ENCODE measurements at regions not wholly inside any gene's neighbourhood (a gene's known extent, or its start where the extent isn't known, plus 50 kb on each side); places are given as distances from the start of the nearest gene placed in this dataset.

DNA sequence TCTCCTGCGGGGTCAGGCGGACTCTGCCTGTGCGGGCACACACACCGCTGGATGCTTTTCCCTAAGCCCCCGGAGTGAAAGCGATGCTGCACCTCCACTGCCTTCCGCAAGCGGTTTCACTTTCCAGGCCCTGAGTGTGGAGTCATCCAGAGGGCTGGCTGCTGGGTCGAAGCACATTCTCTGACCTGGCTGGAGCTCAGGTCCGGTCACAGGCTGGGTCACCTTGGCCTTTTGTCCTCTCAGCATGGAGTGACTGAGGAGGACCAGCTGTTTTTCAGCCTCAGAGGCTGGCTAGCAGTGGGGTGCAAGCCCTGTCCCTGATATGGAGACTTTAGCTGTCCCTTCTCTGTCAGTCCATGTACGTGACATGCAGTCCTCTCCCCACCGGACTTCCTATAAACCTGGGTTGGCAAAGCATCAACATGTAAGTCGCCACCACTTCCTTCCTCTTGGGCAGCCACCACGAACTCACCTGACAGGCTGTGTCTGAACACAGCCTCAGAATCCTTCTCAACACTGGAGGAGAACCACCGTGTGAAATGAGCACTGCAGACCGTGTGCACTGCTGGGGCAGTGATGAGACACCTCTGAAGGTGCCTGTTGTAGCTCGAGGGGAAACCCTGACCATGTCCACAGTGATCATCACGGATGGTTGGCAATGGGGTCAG is 51.3 kb downstream of the GADD45G start:
- no peak overlapping the region for H3K27ac Mint-ChIP-seq
- H3K4me1 Mint-ChIP-seq = peaks cover 5 to 11% of the 10 kb centered on the region in 2 donors
- peaks cover 6 to 7% (median 7%) of the 10 kb centered on the region in 3 donors for H3K27me3 Mint-ChIP-seq (ENCODE audit: low read depth in 3 of 3)
- no peaks in the 10 kb centered on the region for H3K9me3 Mint-ChIP-seq
- peak in 2 of 3 donors; percentile 4 to 5 for DNase-seq
- H3K4me3 Mint-ChIP-seq = peak overlapping the region in 1 of 5 donors; percentile 21
- H3K36me3 Mint-ChIP-seq = no peaks in the 10 kb centered on the region

DNA sequence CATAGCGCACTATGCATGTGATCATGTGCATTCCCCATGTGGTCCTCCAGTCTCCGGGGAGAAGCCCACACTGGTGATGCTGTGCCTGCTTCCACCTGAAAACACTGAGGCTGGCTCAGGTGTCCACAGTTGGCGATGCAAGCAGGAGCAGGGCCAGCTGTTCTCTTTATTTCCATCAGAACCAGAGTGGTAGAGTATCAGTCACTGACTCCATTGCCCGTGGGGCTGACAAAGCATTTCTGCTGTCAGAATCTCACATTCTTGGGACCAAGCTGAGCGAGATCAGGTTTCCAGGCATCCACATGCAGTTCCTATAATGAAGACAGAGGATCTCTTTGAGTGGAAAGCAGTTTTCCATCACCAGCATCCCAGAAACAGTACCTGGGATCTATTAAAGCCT is 52.5 kb downstream of the GADD45G start:
- Mint-ChIP-seq H3K4me3 (no peak overlapping the region), H3K9me3 (no peaks in the 10 kb centered on the region), H3K4me1 (peaks cover 5 to 11% of the 10 kb centered on the region in 2 donors), H3K27me3 (ENCODE audit: low read depth in 3 of 3) (peaks cover 8 to 10% (median 9%) of the 10 kb centered on the region in 3 donors), H3K36me3 (no peaks in the 10 kb centered on the region), H3K27ac (no peak overlapping the region)
- DNase-seq = no peak

DNA sequence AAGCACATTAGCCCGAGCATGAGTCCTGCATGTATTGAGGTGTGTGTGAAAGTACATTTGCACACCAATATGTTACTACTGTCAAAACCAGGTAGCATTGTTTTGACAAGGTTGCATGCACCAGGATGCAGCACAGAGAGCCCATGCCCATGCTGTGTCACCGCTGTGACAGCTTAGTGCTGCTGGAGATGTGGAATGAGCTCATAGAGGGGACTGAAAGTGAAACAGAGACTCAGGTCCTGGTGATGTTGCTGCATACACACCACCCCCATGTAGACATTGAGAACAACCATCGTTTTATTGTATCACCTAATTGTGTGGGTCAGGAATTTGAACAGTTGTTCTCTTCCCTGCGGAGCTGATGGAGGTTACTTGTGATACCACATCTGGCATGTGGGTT is 53.0 kb downstream of the GADD45G start:
- Mint-ChIP-seq H3K27ac (no peak overlapping the region), H3K36me3 (no peaks in the 10 kb centered on the region), H3K4me1 (peaks cover 5 to 11% of the 10 kb centered on the region in 2 donors), H3K4me3 (no peak overlapping the region), H3K9me3 (no peaks in the 10 kb centered on the region), H3K27me3 (ENCODE audit: low read depth in 3 of 3) (peaks cover 8 to 9% (median 9%) of the 10 kb centered on the region in 3 donors)
- DNase-seq = no peak

GRCh38 chr9:89658401-89658800 is 53.6 kb downstream of the GADD45G start:
- peaks cover 8 to 9% (median 9%) of the 10 kb centered on the region in 3 donors for H3K27me3 Mint-ChIP-seq (ENCODE audit: low read depth in 3 of 3)
- no peaks in the 10 kb centered on the region for H3K36me3 Mint-ChIP-seq
- H3K4me1 Mint-ChIP-seq = peaks cover 5 to 11% of the 10 kb centered on the region in 2 donors
- no peaks in the 10 kb centered on the region for H3K9me3 Mint-ChIP-seq
- no peak for DNase-seq
- no peak overlapping the region for H3K4me3 Mint-ChIP-seq
- H3K27ac Mint-ChIP-seq = no peak overlapping the region

- Mint-ChIP-seq H3K9me3 (no peaks in the 10 kb centered on the region), H3K27me3 (ENCODE audit: low read depth in 3 of 3) (peaks cover 8 to 9% (median 9%) of the 10 kb centered on the region in 3 donors), H3K4me3 (no peak overlapping the region), H3K4me1 (peaks cover 5 to 11% of the 10 kb centered on the region in 2 donors), H3K36me3 (no peaks in the 10 kb centered on the region), H3K27ac (no peak overlapping the region)
- DNase-seq = no peak
These were observed 54.1 kb downstream of the GADD45G start for GRCh38 chr9:89658931-89659330.

DNA sequence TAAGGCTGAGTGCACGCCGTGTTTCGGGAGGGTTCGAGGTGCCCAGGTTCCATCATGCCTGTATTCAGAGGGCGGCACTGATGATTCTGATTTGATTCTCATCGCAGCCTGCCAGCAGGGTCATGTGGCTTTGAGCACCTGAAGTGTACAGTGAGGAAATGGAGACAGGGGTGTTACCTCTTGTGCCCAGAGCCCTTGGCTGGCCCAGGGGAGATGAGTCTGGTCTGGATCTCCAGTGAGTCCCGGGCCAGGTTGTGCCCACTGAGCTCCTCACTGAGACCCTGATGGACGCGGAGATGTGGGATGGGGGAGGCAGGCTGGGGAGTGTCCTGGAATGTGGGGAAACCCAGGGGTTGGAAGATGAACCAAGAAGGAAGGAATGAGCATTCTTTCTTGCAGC is 54.7 kb downstream of the GADD45G start:
- Mint-ChIP-seq H3K4me3 (no peak overlapping the region), H3K27ac (no peak overlapping the region), H3K27me3 (ENCODE audit: low read depth in 3 of 3) (peaks cover 8 to 9% (median 9%) of the 10 kb centered on the region in 3 donors), H3K4me1 (peaks cover 5 to 11% of the 10 kb centered on the region in 2 donors), H3K36me3 (no peaks in the 10 kb centered on the region), H3K9me3 (no peaks in the 10 kb centered on the region)
- no peak for DNase-seq

DNA sequence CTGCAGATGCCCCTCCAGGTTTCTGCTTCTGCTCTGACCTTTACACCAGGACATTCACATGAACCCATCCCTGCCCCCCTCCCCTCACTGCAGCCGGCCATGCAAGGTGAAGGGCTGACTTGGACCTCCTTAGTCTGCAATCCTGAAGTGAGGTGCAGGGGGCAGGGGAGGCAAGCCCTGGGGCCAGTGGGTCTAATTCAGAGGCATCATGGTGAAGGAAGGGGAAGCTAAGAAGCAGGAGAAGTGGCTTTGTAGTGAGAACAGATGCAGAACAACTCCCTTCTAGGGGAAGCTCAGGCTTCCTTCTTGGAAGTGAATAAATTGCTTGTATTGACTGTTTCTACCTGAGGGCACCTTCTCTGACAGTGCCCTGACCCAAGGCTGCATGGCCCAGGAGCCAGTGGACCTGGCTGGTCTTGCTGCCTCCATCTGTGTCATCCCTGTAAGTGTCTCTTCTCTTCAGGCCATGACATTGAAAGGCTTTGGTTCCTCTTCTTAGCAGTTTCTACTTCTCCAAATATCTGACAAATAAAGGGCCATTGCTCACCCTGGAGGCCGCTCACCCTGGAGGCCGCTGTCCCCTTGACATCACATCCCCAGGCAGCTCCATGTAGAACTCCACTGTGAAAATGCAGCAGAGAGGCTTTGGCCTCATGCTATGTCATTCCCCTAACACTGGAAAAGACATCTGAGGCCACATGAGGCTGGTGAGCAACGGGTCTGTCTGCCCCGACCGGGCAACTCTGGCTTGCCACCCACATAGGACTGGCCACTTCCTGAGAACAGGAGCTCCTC is 55.3 kb downstream of the GADD45G start:
- Mint-ChIP-seq H3K4me1 (peaks cover 5 to 11% of the 10 kb centered on the region in 2 donors), H3K4me3 (no peak overlapping the region), H3K9me3 (no peaks in the 10 kb centered on the region), H3K27ac (no peak overlapping the region), H3K27me3 (ENCODE audit: low read depth in 3 of 3) (peaks cover 8 to 9% (median 8%) of the 10 kb centered on the region in 3 donors), H3K36me3 (no peaks in the 10 kb centered on the region)
- no peak for DNase-seq

- DNase-seq = no peak
- Mint-ChIP-seq H3K27me3 (ENCODE audit: low read depth in 3 of 3) (peaks cover 6 to 11% (median 8%) of the 10 kb centered on the region in 3 donors), H3K4me1 (peaks cover 2 to 6% of the 10 kb centered on the region in 2 donors), H3K27ac (no peak overlapping the region), H3K4me3 (no peak overlapping the region), H3K9me3 (no peaks in the 10 kb centered on the region), H3K36me3 (no peaks in the 10 kb centered on the region)
These were observed 56.7 kb downstream of the GADD45G start for GRCh38 chr9:89661391-89661949.

DNA sequence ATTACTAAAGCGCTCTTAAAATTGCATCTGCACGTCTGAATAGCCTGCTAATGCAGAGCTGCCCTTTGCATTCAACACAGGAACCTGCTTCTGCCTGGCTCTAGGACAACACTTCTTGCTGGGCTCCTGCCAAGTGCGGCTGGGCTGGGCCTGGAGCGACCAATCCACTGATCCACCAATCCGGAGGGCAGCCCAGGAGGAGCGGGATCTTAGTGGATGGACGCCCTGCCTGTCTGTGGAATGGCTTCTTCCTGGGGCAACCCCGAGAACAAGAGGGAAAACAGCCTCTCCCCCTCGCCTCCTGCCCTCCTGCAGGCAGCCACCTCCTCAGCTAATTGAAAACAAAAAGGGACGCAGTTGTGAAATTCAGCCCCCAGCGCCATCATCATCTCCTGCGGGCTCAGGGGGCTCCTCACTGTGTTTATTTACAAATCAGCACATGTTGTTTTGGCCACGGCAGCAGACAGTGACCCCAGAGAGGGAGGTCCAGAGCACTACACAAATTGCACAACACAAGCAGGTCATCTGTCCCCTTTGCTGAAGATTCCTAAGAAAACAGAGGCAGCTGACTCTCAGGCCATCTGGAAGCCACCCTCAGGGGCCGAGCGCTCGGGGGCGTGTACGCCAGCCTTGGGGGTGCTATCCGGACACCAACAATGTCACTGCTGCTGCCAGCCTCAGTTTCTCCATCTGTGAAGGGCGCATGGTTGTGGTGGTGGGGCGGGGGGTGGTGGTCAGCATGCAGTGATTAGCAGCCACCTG is 57.3 kb downstream of the GADD45G start:
- H3K9me3 Mint-ChIP-seq = no peaks in the 10 kb centered on the region
- H3K36me3 Mint-ChIP-seq = no peaks in the 10 kb centered on the region
- H3K27me3 Mint-ChIP-seq (ENCODE audit: low read depth in 3 of 3) = peaks cover 8 to 10% (median 9%) of the 10 kb centered on the region in 3 donors

DNA sequence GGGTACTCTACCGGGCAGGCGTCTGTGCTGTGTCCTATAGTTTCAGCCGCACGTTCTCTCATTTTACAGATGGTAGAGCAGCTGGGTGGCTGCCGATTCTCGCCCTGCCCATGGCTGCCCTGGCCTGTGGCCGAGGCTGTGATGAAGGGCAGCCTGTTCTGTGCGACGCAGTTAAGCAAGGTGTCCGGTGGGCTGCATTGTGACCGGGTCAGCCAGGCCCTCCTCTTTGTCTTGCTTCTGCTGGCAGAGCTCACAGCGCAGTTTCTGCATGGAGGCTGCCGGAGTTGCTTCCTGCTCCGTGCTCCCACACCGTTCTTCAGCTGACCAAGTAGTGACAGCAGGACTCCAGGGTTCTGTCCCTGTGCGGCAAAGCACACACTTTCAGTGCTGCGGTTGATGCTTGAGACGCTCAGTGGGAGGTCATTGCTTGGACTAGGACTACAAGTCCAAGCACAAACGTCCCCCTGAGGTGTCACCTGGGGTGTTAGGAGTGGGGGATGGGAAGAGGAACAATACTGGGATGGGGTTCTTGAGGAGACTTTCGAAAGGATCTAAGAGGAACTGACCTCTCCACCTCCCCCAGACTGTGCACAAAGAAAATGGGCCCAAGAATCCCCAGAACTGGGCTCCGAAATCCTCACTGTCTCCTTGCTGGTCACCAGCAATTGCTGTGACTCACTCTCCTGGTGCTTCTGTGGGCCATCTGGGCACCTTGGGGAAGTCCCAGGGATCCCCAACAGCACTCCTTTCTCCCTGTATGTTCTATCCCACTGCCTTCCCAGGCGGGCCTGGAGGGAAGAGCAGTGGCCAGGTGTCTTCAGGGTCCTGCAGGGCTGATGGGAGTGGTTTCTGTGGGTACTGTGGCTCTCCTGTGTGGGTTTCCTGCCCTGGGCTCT is 58.2 kb downstream of the GADD45G start:
- Mint-ChIP-seq H3K27ac (no peak overlapping the region), H3K4me1 (no peaks in the 10 kb centered on the region), H3K27me3 (ENCODE audit: low read depth in 3 of 3) (peaks cover 9 to 10% (median 10%) of the 10 kb centered on the region in 3 donors), H3K4me3 (no peak overlapping the region), H3K9me3 (no peaks in the 10 kb centered on the region), H3K36me3 (no peaks in the 10 kb centered on the region)
- DNase-seq = no peak

More for the DNA sequence above, 57.3 kb downstream of the GADD45G start:
- no peak overlapping the region for H3K4me3 Mint-ChIP-seq
- no peaks in the 10 kb centered on the region for H3K4me1 Mint-ChIP-seq
- no peak for DNase-seq
- H3K27ac Mint-ChIP-seq = no peak overlapping the region

DNA sequence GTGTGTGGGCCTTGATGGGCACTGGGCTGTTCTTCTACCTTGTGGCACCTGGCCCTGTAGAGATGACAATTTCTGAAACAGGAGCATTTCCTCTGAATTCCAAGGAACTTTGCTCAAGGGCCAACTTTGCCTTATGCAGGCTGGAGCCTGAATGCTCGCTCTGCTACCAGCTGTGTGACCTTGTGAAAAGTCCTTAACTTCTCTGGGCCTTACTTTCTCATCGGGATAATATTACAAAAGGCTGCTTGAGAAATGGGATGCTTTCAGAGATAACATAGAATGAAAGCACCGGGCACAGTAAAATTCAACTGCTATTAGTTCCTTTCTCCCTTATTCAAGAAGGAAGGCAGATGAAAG is 58.8 kb downstream of the GADD45G start:
- peaks cover 9 to 10% (median 10%) of the 10 kb centered on the region in 3 donors for H3K27me3 Mint-ChIP-seq (ENCODE audit: low read depth in 3 of 3)
- no peaks in the 10 kb centered on the region for H3K4me1 Mint-ChIP-seq
- no peak for DNase-seq
- H3K4me3 Mint-ChIP-seq = no peak overlapping the region
- no peak overlapping the region for H3K27ac Mint-ChIP-seq
- H3K9me3 Mint-ChIP-seq = no peaks in the 10 kb centered on the region
- H3K36me3 Mint-ChIP-seq = no peaks in the 10 kb centered on the region

DNA sequence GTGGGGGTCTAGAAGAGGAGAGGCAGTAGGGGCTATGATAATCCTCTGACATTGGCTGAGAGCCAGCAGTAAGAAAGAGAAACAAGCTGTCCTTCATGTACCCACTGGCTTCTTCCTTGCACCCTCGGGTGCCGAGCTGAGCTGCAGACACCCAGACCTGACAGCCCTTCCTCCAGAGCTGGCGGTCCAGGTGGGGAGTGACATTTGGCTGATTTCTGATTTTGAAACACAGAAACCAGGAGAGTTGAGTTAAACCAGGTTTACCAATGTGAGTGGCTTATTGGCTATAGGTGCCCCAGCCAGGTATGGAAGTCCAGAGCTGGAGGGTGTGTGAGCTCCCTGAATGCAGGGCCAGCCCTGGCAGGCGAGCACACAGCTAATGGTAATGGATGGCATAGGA is 59.2 kb downstream of the GADD45G start:
- Mint-ChIP-seq H3K4me3 (no peak overlapping the region), H3K4me1 (no peaks in the 10 kb centered on the region), H3K36me3 (no peaks in the 10 kb centered on the region), H3K9me3 (no peaks in the 10 kb centered on the region), H3K27me3 (ENCODE audit: low read depth in 3 of 3) (peaks cover 9 to 10% (median 10%) of the 10 kb centered on the region in 3 donors), H3K27ac (no peak overlapping the region)
- no peak for DNase-seq

GRCh38 chr9:89664896-89665329 is 60.1 kb downstream of the GADD45G start:
- no peaks in the 10 kb centered on the region for H3K9me3 Mint-ChIP-seq

More at GRCh38 chr9:89664896-89665329, 60.1 kb downstream of the GADD45G start:
- no peak overlapping the region for H3K27ac Mint-ChIP-seq
- no peak overlapping the region for H3K4me3 Mint-ChIP-seq
- no peaks in the 10 kb centered on the region for H3K4me1 Mint-ChIP-seq
- no peak for DNase-seq
- peaks cover 9 to 10% (median 9%) of the 10 kb centered on the region in 3 donors for H3K27me3 Mint-ChIP-seq (ENCODE audit: low read depth in 3 of 3)
- H3K36me3 Mint-ChIP-seq = no peaks in the 10 kb centered on the region
